MCF 10A (cell line): ENCODE measurements at regions not wholly inside any gene's neighbourhood (a gene's known extent, or its start where the extent isn't known, plus 50 kb on each side); places are given as distances from the start of the nearest gene placed in this dataset.
"Not testable (repeated sequence)": the region's sequence is repeated elsewhere in the genome, so short reads cannot be mapped to it uniquely, and the experiment has no call there.

Experiments
- BruUV-seq: library from RNA; stranded (reverse); fragments of 400-500 nt; replicated peaks from 2 replicates; lab custom pipeline; 2021; lab: Mats Ljungman, UMichigan
- CTCF ChIA-PET: fragments of 300-600 bp; sonication (Branson Sonifier 250); formaldehyde crosslinking; extraction: SDS; loops from one replicate; lab custom pipeline; 2021; ENCODE audit warnings: antibody characterized with exemption, inconsistent platforms; lab: Yijun Ruan, JAX
- POLR2A ChIA-PET: fragments of 300-600, 350-650 bp; sonication (Branson Sonifier 250); formaldehyde crosslinking; extraction: SDS; loops from one replicate; lab custom pipeline; 2020; ENCODE audit warnings: antibody characterized with exemption, inconsistent platforms; lab: Yijun Ruan, JAX
- DNase-seq: peaks from one replicate; pipeline ENCODE4 v3.0.0-alpha.2; 2018; ENCODE audit not compliant: unreplicated experiment
- H3K27ac Mint-ChIP-seq: one replicate; pipeline ENCODE4 v1.8.0; 2022; ENCODE audit warnings: mild to moderate bottlenecking, low read depth, mixed read lengths; ENCODE audit not compliant: unreplicated experiment
- H3K27me3 Mint-ChIP-seq: one replicate; pipeline ENCODE4 v1.8.0; 2022; ENCODE audit warnings: mixed read lengths; ENCODE audit not compliant: insufficient read depth, unreplicated experiment
- H3K36me3 Mint-ChIP-seq: one replicate; pipeline ENCODE4 v1.8.0; 2022; ENCODE audit warnings: mild to moderate bottlenecking, moderate library complexity, mixed read lengths; ENCODE audit not compliant: insufficient read depth, unreplicated experiment
- H3K4me1 Mint-ChIP-seq: one replicate; pipeline ENCODE4 v1.8.0; 2022; ENCODE audit warnings: mixed read lengths; ENCODE audit not compliant: insufficient read depth, unreplicated experiment
- H3K4me3 Mint-ChIP-seq: one replicate; pipeline ENCODE4 v1.8.0; 2022; ENCODE audit warnings: mild to moderate bottlenecking, moderate library complexity, mixed read lengths; ENCODE audit not compliant: unreplicated experiment
- H3K9me3 Mint-ChIP-seq: one replicate; pipeline ENCODE4 v1.8.0; 2022; ENCODE audit warnings: mixed read lengths; ENCODE audit not compliant: unreplicated experiment
- CTCF ChIP-seq: fragments of 200-600 bp; IDR thresholded peaks from one replicate; pipeline ENCODE4 v1.8.0; 2022; ENCODE audit warnings: antibody characterized with exemption, mild to moderate bottlenecking; ENCODE audit not compliant: unreplicated experiment
- intact Hi-C: fragments of 100-400 bp; cut with micrococcal nuclease; formaldehyde crosslinking; loops from 2 replicates; pipeline ENCODE4 v1.14.1; 2022

- intact Hi-C loops: no loop called here
- DNase-seq: no peak
- no peak overlapping the region for H3K27ac Mint-ChIP-seq
- H3K27me3 Mint-ChIP-seq: peaks cover 39% of the 10 kb centered on the region
- POLR2A ChIA-PET: no interaction called here
- CTCF ChIA-PET: interaction anchor here (0.6 to 2.9 kb wide), 3 partner anchors 14 to 327 kb away, joined by 3 to 22 read pairs (median 3); no protein-coding TSS in a partner anchor
- H3K4me1 Mint-ChIP-seq: peaks cover 5% of the 10 kb centered on the region
- H3K36me3 Mint-ChIP-seq: no peaks in the 10 kb centered on the region
- no TSS peak for BruUV-seq
- no peak overlapping the region for H3K4me3 Mint-ChIP-seq
- TF ChIP-seq CTCF: no peak
- H3K9me3 Mint-ChIP-seq: peaks cover 12% of the 10 kb centered on the region
Observed at GRCh38 chr20:54995011-54995410, 519.6 kb downstream of the DOK5 start.

GRCh38 chr20:54985091-54985490 lies 509.7 kb downstream of the DOK5 start:
- Mint-ChIP-seq H3K27me3 (no peaks in the 10 kb centered on the region), H3K4me3 (no peak overlapping the region), H3K9me3 (no peaks in the 10 kb centered on the region), H3K36me3 (no peaks in the 10 kb centered on the region), H3K4me1 (no peaks in the 10 kb centered on the region), H3K27ac (no peak overlapping the region)
- CTCF ChIA-PET: interaction anchor here (0.8 to 1.5 kb wide), 2 partner anchors 24 to 1186 kb away, joined by 3 read pairs; no protein-coding TSS in a partner anchor
- TF ChIP-seq CTCF: no peak
- intact Hi-C loops: no loop called here
- DNase-seq: no peak
- no TSS peak for BruUV-seq
- POLR2A ChIA-PET: no interaction called here

- H3K27ac Mint-ChIP-seq: no peak overlapping the region
- CTCF ChIA-PET: interaction anchor here (0.6 to 1.5 kb wide), 3 partner anchors 23 to 1258 kb away, joined by 3 to 4 read pairs (median 3); no protein-coding TSS in a partner anchor
- H3K27me3 Mint-ChIP-seq: no peaks in the 10 kb centered on the region
- H3K4me1 Mint-ChIP-seq: no peaks in the 10 kb centered on the region
- no peak for TF ChIP-seq CTCF
- intact Hi-C loops: no loop called here
- BruUV-seq: no TSS peak
- H3K36me3 Mint-ChIP-seq: no peaks in the 10 kb centered on the region
- DNase-seq: no peak
- H3K9me3 Mint-ChIP-seq: no peaks in the 10 kb centered on the region
- no peak overlapping the region for H3K4me3 Mint-ChIP-seq
- POLR2A ChIA-PET: interaction anchor here (0.6 kb wide), 1 partner anchor 128 kb away, joined by 4 read pairs; no protein-coding TSS in a partner anchor
Observed at GRCh38 chr20:54984104-54984448, 508.7 kb downstream of the DOK5 start.

GRCh38 chr20:54983394-54984103 lies 508.2 kb downstream of the DOK5 start:
- intact Hi-C loops, DNase-seq, H3K27me3 Mint-ChIP-seq, H3K27ac Mint-ChIP-seq, H3K9me3 Mint-ChIP-seq, BruUV-seq, H3K4me3 Mint-ChIP-seq, H3K36me3 Mint-ChIP-seq, H3K4me1 Mint-ChIP-seq: not testable (repeated sequence)
- ChIA-PET POLR2A (interaction anchor here (0.6 kb wide), 1 partner anchor 128 kb away, joined by 4 read pairs; no protein-coding TSS in a partner anchor), CTCF (interaction anchor here (0.6 to 1.5 kb wide), 3 partner anchors 23 to 1258 kb away, joined by 3 to 4 read pairs (median 3); no protein-coding TSS in a partner anchor)
